DOHH2 (cell line): ENCODE measurements at regions not wholly inside any gene's neighbourhood (a gene's known extent, or its start where the extent isn't known, plus 50 kb on each side); places are given as distances from the start of the nearest gene placed in this dataset.

Experiments used
- H3F3A ChIP-seq: fragments of 200-600 bp; sonication (generic), shearing (Covaris generic); 2 replicates; pipeline ENCODE4 v1.6.0; 2016; ENCODE audit warnings: antibody characterized with exemption, mild to moderate bottlenecking; ENCODE audit not compliant: control insufficient read depth, insufficient read depth
- H3K27ac ChIP-seq: fragments of 200-600 bp; sonication (generic); 2 replicates; pipeline ENCODE4 v1.5.1; 2014; ENCODE audit warnings: low read depth, mild to moderate bottlenecking, low read length, moderate library complexity
- H3K27me3 ChIP-seq: fragments of 200-600 bp; sonication (generic); 2 replicates; pipeline ENCODE4 v1.6.1; 2014; ENCODE audit warnings: mild to moderate bottlenecking, low read length, mixed read lengths; ENCODE audit not compliant: control insufficient read depth
- H3K36me3 ChIP-seq: fragments of 200-600 bp; sonication (generic); 2 replicates; pipeline ENCODE4 v1.6.1; 2014; ENCODE audit warnings: mild to moderate bottlenecking, low read length, moderate library complexity, mixed read lengths; ENCODE audit not compliant: control insufficient read depth
- H3K4me1 ChIP-seq: fragments of 200-600 bp; sonication (generic); 2 replicates; pipeline ENCODE4 v1.6.1; 2014; ENCODE audit warnings: mild to moderate bottlenecking, low read length, mixed read lengths; ENCODE audit not compliant: control insufficient read depth
- H3K4me2 ChIP-seq: fragments of 200-600 bp; sonication (generic); 2 replicates; pipeline ENCODE4 v1.6.0; 2014; ENCODE audit warnings: mild to moderate bottlenecking, low read length, moderate library complexity
- H3K4me3 ChIP-seq: fragments of 200-600 bp; sonication (generic); 2 replicates; pipeline ENCODE4 v1.5.1; 2014; ENCODE audit warnings: mild to moderate bottlenecking, low read length, mixed read lengths
- H3K79me2 ChIP-seq: fragments of 200-600 bp; sonication (generic); 2 replicates; pipeline ENCODE4 v1.6.1; 2014; ENCODE audit warnings: mild to moderate bottlenecking, low read length, mixed read lengths; ENCODE audit not compliant: control insufficient read depth
- H3K9me2 ChIP-seq: fragments of 200-600 bp; sonication (generic); replicated peaks from 2 replicates; pipeline ENCODE4 v1.6.1; 2014; ENCODE audit warnings: mild to moderate bottlenecking, low read length, mixed read lengths; ENCODE audit not compliant: control insufficient read depth
- H3K9me3 ChIP-seq: fragments of 200-600 bp; sonication (generic); 2 replicates; pipeline ENCODE4 v1.6.1; 2014; ENCODE audit warnings: antibody characterized with exemption, low read length, mixed read lengths; ENCODE audit not compliant: control insufficient read depth, insufficient read depth
- H4K20me1 ChIP-seq: fragments of 200-600 bp; sonication (generic); 2 replicates; pipeline ENCODE4 v1.6.0; 2014; ENCODE audit warnings: low read depth, mild to moderate bottlenecking, antibody characterized with exemption, low read length, moderate library complexity; ENCODE audit not compliant: control insufficient read depth, insufficient read depth
- CTCF ChIP-seq: fragments of 200-600 bp; sonication (generic); IDR thresholded peaks from one replicate; pipeline ENCODE4 v1.5.1; 2014; ENCODE audit warnings: antibody characterized with exemption, mild to moderate bottlenecking, low read depth, low read length; ENCODE audit not compliant: poor library complexity, severe bottlenecking
- EZH2phosphoT487 ChIP-seq: fragments of 200-600 bp; sonication (generic); IDR thresholded peaks from 2 replicates; pipeline ENCODE4 v1.6.1; 2017; ENCODE audit warnings: borderline replicate concordance, mild to moderate bottlenecking, antibody characterized with exemption, low read length, moderate library complexity, mixed read lengths

- H3K27ac ChIP-seq, result no peak overlapping the region
- no peaks in the 10 kb centered on the region for H3K36me3 ChIP-seq
- no peaks in the 10 kb centered on the region for H3K27me3 ChIP-seq
- peaks cover 5% of the 10 kb centered on the region; the same call in 1 of the 2 replicates for H3K9me3 ChIP-seq
- no peak overlapping the region for H3K4me3 ChIP-seq
- no peak for TF ChIP-seq EZH2phosphoT487
- no peak for TF ChIP-seq CTCF
- H3K79me2 ChIP-seq, result no peaks in the 10 kb centered on the region
- no peaks in the 10 kb centered on the region for H3K9me2 ChIP-seq
- H3F3A ChIP-seq, result no peaks in the 10 kb centered on the region
- H3K4me2 ChIP-seq, result no peak overlapping the region
- H3K4me1 ChIP-seq, result no peaks in the 10 kb centered on the region
- no peaks in the 10 kb centered on the region for H4K20me1 ChIP-seq
Measured at GRCh38 chr3:78268716-78269668, 1229.1 kb downstream of the ROBO2 start.

DNA sequence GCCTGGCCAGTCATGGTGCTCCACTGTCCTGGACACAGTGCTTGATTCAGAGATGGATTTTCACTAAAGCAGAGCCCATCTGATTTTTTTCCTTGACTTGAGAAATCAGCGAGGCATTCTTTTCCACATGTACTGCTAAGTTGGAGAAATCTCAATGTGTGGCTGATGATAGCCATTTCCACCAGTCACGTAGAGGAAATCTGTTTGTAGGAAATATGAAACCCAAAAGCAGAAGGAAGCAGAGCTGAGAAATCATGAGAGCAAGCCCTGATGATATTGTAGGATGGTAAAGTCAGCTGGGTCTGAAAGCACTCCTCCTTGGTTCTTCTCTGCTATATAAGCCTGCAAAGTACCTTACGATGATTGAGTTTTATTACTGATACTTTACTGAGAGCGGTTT is 1233.4 kb downstream of the ROBO2 start:
- TF ChIP-seq EZH2phosphoT487 (no peak), CTCF (no peak)
- H3K27me3 ChIP-seq, result no peaks in the 10 kb centered on the region
- no peaks in the 10 kb centered on the region for H4K20me1 ChIP-seq
- H3K27ac ChIP-seq, result no peak overlapping the region
- no peaks in the 10 kb centered on the region for H3F3A ChIP-seq
- H3K79me2 ChIP-seq, result no peaks in the 10 kb centered on the region
- peaks cover 5% of the 10 kb centered on the region; the same call in 1 of the 2 replicates for H3K9me3 ChIP-seq
- no peaks in the 10 kb centered on the region for H3K36me3 ChIP-seq
- H3K4me1 ChIP-seq, result no peaks in the 10 kb centered on the region
- H3K4me3 ChIP-seq, result no peak overlapping the region
- no peak overlapping the region for H3K4me2 ChIP-seq
- H3K9me2 ChIP-seq, result no peaks in the 10 kb centered on the region

DNA sequence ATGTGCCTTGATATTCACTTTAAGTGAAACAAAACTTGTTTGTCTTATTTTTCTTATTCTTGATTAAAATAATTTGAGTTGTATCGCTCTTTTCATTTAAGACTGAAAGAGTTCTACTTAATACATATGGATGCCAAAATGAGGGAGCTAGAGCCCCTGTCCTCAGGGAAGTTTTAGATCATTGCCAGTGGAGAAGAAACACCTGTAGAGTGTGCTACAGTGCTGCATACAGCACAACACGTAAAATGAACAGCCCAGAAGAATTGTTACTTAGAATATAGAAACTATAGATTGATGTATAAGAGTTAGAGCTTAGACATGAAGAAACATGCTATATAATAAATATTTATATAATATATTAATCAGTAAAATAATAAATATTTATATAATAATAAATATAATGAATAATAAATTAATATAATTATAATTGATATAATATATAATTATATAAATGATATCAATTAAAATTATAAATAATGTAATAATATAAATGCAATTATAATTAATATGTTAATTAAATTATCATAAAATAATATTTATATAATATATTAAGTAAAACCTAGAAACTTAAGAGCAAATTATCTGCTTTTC is 1234.7 kb downstream of the ROBO2 start:
- H3K27ac ChIP-seq, result no peak overlapping the region
- no peaks in the 10 kb centered on the region for H3K9me2 ChIP-seq
- H3K4me2 ChIP-seq, result no peak overlapping the region
- no peaks in the 10 kb centered on the region for H3K36me3 ChIP-seq
- H3K79me2 ChIP-seq, result no peaks in the 10 kb centered on the region
- no peaks in the 10 kb centered on the region for H3K27me3 ChIP-seq
- H3K9me3 ChIP-seq, result no peaks in the 10 kb centered on the region
- no peak overlapping the region for H3K4me3 ChIP-seq
- no peaks in the 10 kb centered on the region for H3K4me1 ChIP-seq
- H4K20me1 ChIP-seq, result no peaks in the 10 kb centered on the region
- TF ChIP-seq EZH2phosphoT487 (no peak), CTCF (no peak)
- H3F3A ChIP-seq, result no peaks in the 10 kb centered on the region
